Erythroblast (primary cell): ENCODE measurements at regions not wholly inside any gene's neighbourhood (a gene's known extent, or its start where the extent isn't known, plus 50 kb on each side); places are given as distances from the start of the nearest gene placed in this dataset.
"Not testable (repeated sequence)": the region's sequence is repeated elsewhere in the genome, so short reads cannot be mapped to it uniquely, and the experiment has no call there.

ENCODE experiments used
- DNase-seq, 2 experiments: peaks; one replicate each; lab custom pipeline; 2025; lab: John Stamatoyannopoulos, UW
- GATA1 ChIP-seq: IDR thresholded peaks from 2 replicates; pipeline ENCODE4 v1.6.1; 2011; ENCODE audit warnings: low read depth, mild to moderate bottlenecking, control low read depth, low read length, moderate library complexity
- POLR2A ChIP-seq: IDR thresholded peaks from 2 replicates; pipeline ENCODE4 v1.6.1; 2011; ENCODE audit warnings: mild to moderate bottlenecking, low read length

GRCh38 chr5:82513738-82514137 is 235.6 kb upstream of the RPS23 start:
- no peak for DNase-seq
- TF ChIP-seq GATA1 (no peak), POLR2A (no peak)

GRCh38 chr5:82512025-82512424 is 233.9 kb upstream of the RPS23 start:
- DNase-seq: no peak
- no peak for TF ChIP-seq POLR2A
- no peak for TF ChIP-seq GATA1

DNA sequence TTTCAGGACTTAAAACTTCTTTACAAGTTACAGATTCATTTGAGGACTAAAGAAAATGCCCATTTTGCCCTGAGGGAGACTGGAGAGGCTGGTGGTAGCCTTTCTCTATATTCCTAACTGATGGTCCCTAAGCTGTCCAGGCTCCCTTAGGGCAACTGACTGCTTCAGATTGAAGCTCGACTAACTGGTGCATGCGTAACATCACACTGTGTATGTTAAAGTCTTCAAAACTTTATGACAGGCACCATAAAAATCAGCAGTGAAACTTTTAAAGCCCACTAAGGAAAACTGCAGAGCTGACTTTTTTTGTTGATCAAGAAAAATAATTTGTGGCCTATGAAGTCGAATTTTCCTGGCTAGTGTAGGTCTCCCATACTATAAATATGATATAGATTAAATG is 233.0 kb upstream of the RPS23 start:
- TF ChIP-seq GATA1: no peak
- TF ChIP-seq POLR2A: no peak
- DNase-seq: no peak

DNA sequence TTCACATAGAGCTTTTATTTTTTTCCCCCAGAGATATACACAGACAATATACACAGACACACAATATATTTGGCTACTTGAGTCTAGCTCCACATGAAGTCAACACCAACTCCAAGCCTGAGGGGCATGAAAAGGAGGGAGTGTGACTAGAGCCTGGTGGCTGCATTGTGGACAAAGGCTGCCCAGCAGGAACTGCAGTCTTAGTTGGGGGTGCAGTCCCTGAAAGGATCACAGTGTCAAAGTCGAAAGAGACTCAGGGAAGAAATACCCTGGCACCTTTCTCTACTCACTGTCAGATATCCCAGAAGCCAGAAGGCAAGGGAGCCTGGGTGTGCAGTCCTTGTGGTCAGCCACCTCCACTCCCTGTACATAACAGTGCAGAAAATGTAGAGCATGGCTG is 231.6 kb upstream of the RPS23 start:
- TF ChIP-seq GATA1 (no peak), POLR2A (no peak)
- DNase-seq: no peak

- not testable (repeated sequence) for DNase-seq
These were observed 228.2 kb upstream of the RPS23 start for GRCh38 chr5:82506390-82506789.

DNA sequence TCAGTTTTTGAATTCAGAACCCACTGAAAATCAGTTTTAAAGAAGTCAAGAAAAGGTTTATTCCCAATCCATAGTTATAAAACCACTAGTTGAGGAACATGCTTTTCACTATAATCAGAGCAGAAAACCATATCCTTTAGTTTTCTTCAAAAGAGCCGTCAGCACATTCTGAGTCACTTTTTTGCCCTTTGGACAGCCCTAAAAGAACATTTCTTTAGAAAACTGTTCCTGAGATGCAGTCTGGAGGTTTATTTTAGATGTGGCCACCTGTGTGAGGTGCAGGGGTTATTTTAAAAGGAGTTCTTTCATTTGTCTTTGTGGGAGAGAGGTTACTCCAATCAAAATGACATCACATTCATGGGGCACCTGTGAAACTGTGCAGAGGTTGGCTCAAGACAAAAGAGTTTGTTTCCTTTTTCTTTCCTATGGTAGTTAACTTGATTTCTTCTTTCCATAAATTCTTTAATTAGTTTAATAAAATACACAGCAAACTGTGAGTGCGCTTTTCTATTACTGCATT is 221.6 kb upstream of the RPS23 start:
- no peak for TF ChIP-seq GATA1
- no peak for TF ChIP-seq POLR2A
- no peak for DNase-seq

DNA sequence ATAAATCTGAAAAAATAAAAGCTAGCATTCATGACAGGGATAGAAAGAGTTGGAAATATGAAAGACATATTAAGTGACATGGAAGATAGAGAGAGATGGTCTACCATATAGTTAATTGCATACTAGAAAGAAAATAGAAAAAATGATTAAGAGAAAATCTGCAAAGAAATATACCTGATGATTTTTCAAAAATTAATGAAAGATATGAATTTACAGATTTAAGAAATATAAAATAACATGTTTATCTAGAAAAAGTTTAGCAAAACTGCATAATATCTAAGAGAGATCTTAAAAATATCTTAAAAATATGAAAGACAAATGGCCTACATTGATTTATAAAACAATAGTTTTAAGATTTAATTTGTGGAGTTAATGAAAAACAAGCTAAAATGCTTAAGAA is 219.1 kb upstream of the RPS23 start:
- DNase-seq: no peak

GRCh38 chr5:82494942-82495341 is 216.8 kb upstream of the RPS23 start:
- no peak for DNase-seq
- no peak for TF ChIP-seq GATA1
- TF ChIP-seq POLR2A: no peak

More for the DNA sequence above, 219.1 kb upstream of the RPS23 start:
- TF ChIP-seq POLR2A (no peak), GATA1 (no peak)

GRCh38 chr5:82493221-82493620 is 215.1 kb upstream of the RPS23 start:
- TF ChIP-seq POLR2A: no peak
- no peak for TF ChIP-seq GATA1
- DNase-seq: no peak

GRCh38 chr5:82491397-82491796 is 213.2 kb upstream of the RPS23 start:
- DNase-seq: no peak
- no peak for TF ChIP-seq GATA1
- TF ChIP-seq POLR2A: no peak

DNA sequence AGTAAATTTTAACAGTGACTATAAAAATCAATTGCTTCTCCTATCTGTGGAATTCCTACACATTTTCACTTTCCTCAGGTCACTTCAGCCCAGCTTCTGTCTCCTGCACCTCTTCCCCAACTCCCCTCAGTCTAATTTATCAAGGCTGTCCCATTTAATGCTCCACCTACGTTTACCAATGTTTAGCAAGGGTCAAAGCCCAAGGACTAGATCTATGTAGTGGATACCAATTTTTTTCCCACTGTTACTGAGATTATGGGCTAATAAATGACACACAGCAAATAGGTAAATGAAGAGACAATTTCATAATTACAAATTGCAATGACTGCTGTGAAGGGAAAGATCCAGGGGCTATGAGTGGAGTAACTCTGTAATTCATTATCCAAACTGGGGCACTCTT is 211.5 kb upstream of the RPS23 start:
- DNase-seq: no peak
- TF ChIP-seq GATA1: no peak
- TF ChIP-seq POLR2A: no peak

DNA sequence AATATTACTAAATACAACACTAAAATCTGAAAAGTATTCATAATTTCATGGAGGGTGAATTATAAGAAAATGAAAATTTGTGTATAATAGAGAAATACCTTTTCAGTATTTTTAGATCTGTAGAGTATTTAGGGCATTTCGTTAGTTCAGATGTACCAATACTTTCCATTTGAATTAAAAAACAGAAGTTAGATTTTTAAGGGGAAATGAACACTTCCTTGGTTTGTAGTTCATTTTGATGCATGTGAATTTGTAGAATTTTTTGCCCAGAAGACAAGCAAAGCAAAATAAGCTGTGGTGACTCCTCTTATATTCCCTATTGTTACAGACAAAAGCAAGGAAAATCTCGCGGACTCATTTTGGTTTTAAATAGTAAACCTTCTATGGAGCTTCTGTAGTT is 209.0 kb upstream of the RPS23 start:
- no peak for TF ChIP-seq GATA1
- no peak for TF ChIP-seq POLR2A
- no peak for DNase-seq

DNA sequence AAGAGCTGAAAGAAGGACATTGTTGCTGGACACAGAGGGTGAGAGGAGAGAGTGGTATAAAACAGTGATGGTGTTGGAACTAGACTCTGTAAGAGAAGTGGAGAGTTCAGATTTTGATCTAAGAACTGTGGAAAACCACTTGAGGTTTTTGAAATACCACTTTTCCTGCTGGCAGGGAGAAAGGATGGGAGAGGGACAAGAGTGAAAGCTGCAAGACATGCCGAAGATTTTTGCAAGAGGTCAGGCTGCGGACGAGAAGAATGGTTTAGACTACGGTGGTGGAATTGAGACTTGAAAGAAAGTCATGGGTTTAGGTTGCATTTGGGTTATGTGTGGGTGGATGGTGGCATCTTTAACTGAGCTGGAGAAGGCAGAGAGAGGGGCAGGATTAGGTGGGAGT is 202.2 kb upstream of the RPS23 start:
- TF ChIP-seq GATA1: no peak
- TF ChIP-seq POLR2A: no peak
- DNase-seq: no peak

DNA sequence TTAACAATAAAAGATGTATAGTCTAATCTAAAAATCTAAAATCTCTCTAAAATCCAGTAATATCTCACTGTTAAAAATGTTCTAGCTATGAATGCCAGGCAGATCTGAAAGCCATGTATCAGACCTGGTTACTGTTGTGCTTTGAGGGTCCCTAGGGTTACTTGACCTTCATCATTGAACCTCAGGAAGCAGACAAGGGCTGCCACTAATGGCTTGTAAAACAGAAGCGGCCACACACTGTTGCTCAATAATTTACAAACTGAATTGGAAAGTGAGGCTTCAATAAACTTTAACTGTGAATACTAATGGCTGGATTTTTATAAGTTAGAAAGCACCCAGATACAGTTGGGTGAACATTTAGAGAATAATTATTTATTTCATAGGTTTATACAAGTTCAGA is 198.0 kb upstream of the RPS23 start:
- TF ChIP-seq GATA1 (no peak), POLR2A (no peak)
- DNase-seq: no peak

DNA sequence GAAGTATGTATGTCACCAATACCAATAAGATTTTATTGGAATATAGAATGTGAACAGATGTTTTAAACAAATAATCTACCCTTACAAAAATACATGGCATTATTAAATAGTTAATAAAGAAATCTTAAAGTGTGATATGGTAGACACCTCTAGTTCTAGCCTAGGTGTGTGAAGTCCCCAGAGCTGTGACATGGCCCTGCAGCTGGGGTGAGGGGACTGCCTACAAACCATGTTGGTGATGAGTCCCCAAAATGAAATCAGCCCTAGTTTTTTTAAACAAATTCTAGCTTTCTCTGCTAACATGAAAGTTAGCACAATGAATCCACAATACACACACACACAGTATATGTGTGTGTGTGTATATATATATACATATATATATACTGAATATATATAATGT is 195.1 kb upstream of the RPS23 start:
- TF ChIP-seq GATA1: no peak
- no peak for TF ChIP-seq POLR2A
- no peak for DNase-seq
